GM18498 (cell line): ENCODE measurements at regions not wholly inside any gene's neighbourhood (a gene's known extent, or its start where the extent isn't known, plus 50 kb on each side); places are given as distances from the start of the nearest gene placed in this dataset.

Experiments
- ATAC-seq: cut with Tn5 transposase; IDR thresholded peaks from one replicate; pipeline ENCODE4 v1.9.1; 2021; ENCODE audit warnings: mild to moderate bottlenecking, moderate library complexity; ENCODE audit not compliant: unreplicated experiment

DNA sequence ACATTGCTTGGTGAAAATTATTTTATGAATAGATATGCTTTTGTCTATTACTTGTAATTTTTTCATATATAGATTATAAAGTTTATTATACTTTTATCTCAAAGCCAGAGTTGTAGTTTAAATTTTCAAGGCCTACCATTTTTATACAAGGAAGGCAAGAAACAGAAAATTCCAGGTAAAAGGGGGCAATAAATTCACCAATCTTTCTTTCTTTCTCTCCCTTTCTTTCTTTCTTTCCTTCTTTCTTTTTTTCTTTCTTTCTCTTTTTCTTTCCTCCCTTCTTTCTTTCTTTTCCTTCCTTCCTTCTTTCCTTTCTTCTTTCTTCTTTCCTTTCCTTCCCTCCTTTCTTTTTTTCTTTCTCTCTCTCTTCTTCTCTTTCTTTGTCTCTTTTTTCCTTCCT lies 529.4 kb downstream of the PCDH17 start:
- no peak for ATAC-seq

DNA sequence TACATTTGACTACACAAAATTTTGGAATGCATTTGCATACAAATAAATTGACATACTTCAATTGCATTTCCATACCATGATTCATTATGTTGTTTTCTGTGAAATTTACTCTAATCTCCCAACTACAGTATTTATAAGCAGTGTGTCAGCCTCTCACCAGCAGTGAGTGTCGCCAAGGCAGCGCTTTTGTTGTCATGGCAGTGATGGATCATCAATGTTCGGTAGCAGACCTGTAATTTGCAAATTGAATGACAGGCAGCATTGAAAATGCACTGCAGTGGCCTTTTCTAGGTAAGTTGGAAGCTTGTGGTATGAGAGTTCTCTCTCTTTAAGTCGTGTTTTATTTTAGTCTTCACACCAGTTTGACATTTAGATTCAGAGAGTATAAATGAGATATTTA lies 534.1 kb downstream of the PCDH17 start:
- no peak for ATAC-seq

DNA sequence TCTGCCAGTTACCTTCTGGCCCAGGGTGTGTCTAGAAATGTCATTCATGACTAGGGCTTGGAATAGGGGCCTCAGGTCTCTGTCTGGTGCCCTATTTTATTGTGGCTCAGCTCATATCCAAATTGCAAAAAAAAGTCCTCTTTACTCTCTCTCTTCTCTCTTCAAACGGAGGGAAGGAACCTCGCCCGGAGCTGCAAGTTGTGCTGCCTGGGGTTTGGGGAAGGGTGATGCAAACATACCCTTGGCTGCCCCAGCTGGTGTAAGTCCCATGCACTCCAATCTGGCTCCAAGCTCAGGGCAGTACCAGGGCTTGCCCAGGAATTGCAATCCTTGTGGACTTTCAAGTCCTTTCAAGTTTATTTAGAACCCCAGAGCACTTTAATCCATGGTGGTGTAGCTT lies 549.6 kb downstream of the PCDH17 start:
- no peak for ATAC-seq

DNA sequence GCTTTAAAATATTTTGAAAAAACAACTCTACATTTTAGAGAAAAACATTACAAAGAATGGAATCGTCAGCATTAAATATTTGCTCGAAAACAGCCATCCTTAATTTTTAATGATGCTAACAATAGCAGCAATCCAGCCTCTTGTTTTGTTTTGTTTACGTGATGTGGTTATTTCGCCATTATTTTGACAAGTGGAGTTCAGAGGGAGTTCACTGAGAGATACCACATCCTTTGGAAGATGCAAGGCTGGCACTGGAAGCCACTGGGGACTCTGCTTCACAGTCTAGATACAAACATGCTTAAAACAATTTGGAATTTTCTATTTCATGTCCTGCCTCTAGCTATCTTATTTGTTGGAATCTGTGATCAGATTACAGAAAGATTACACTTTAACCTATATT lies 556.3 kb downstream of the PCDH17 start:
- ATAC-seq, result no peak

DNA sequence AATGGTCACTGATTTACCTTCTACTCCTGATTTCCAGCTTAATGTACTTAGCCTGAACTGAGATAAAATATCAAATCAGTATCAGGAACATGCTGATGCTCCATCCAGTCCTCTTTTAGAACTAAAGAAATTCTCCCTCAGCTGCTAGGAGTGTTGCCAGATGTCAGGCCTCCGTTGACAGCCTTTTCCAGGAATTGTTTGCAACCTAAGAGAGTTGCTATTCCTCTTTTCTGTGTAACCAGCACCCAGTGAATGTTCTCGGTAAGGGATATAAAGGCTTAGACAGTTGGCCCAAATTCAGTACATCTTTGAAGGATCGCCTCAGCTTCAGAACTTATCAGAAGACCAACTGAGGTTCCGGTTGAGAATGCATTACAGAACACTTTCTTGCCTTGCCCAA lies 559.0 kb downstream of the PCDH17 start:
- ATAC-seq, result no peak

DNA sequence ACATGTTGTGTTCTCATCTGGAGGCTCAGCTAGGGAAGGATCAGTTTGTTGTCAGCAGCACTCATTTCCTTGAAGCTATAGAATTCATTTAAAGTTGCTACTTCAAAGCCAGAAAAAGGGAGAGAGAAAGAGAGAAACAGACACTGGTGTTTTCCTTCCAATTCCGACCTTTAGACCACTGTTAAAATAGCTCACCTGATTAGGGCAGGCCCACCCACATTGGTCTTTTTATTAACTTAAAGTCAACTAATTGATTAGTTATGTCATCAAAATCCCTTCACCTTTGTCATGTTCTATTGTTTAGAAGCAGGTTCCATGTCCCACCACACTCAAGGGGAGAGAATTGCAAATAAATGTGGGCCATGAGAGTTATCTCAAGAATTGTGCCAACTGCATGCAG lies 560.2 kb downstream of the PCDH17 start:
- no peak for ATAC-seq

DNA sequence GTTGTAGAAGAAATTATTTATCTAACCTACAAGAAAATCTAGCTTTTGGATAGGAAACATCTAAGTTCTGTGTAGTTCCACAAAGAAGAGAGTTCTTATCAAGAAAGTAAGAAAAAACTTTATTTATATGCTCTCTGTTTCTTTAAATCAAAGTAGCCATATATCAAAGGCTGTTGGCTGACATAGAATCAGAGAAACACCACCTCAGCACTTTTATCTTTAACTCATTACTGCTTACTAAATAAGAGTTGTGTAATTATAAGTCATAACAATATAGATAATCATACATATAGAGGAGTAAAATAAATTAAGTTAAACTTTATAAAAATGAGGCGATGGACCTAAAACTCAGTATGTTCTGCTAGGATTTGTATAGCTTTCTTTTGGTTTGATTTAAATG lies 570.6 kb downstream of the PCDH17 start:
- no peak for ATAC-seq

DNA sequence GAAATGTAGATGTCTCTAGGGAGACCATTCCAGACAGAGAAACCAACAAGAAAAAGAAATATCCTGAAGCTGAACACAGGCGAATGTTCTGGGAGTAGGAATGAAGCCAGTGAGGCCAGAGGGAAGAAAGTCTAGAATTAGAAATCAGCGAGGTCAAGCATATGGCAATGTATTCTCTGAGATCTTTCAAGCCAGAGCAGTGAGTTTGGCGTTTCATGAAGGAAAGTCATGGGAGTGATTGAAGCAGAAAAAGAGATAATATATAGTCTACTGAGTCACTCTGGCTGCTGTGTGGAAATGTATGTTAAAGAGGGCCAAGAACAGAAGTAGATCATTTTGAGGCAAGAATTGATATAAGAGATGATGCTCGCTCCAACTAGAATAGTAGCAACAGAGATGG lies 576.0 kb downstream of the PCDH17 start:
- no peak for ATAC-seq

DNA sequence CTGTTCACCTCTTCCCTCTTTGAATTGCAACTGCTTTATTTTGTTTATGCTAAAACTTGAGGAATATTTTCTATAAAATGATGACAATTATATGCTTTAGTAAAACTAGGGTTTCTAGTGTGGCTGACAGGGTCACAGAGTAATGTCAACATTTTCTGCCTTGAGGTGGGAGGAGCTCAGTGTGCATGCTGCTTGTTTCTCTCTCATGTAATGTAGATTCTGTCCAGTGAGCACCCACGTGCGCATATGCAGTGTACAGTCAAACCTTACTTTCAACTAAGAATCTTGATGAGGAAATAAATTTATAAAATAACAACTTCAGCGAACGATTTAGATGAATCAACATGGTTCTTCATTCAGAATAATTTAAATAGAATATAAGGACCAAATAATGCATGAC lies 603.9 kb downstream of the PCDH17 start:
- no peak for ATAC-seq

DNA sequence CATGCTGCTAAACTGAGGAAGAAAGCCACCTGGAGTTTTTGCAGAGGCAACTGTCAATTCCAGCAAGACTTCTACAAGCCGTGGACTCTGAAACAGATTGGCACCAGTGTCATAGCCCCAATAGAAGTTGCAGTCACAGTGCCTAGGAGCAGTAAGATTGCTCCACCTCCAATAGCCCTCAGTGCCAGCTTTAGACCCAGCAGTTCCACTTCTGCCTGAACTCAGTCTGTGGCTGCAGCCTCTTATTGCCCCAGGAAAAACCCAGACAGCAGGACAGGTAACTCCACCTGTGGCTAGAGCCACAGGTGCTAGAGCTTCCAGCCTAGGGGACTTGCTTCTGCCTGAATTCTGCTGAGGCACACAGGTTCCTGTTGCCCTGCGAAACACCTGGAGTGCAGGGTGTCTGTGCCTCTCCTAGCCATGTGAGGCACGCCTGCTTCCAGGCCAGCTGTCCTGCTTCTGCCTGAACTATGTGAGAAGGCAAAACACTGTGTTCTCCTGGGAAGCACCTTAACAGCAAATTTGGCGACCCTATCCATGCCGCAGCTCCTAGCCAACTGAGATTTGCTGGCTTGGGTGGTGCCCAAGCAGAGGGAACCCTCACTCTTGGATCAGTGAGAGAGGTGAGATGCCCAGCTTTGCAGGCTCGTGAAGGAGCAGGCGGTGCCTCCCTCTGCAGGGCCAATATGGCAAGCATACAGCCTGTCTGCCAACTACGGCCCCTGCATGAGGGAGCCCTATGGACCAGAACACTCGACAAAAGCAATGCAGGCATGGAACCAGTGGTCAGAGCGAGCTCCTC lies 607.6 kb downstream of the PCDH17 start:
- no peak for ATAC-seq

DNA sequence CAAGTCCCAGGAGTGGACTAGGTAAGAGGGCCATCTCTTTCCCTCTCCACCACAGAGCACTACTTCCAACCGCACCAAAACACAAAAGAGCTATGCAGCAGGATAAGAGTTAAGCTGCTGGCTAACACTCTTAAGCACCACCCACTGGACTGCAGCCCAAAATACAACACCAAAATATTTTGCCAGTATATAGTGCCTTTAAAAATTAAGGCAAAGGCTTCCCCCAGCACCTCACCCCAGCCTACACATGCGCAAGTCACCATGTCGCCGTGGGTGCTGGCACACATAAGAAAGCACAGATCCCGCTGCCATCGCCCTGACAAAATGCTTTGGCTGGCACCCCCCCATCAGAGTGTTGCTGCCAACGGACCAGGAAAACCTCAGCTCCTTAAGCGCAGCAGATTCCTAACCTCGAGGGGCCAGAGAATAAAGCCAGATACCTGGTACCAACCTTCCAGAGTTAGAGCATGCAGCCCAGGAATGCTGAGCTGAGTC lies 608.3 kb downstream of the PCDH17 start:
- ATAC-seq, result no peak

DNA sequence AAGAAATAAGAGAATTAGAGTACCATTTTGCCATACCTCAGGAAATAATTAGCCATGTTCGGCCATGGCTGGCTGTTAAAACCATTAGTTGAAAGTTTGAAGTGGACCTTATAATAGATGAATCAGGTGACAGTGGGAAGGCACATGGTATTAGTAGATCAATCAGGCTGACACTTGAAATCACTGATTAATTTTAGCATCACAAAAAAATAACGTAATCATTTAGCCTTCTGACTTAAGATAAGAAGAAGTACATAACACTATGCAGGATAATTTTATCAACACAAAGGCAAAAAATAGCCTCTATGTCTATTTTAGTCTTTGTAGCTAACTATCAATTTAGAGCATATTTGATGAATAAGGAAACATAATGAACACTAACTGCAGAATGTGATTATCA lies 615.5 kb downstream of the PCDH17 start:
- no peak for ATAC-seq

DNA sequence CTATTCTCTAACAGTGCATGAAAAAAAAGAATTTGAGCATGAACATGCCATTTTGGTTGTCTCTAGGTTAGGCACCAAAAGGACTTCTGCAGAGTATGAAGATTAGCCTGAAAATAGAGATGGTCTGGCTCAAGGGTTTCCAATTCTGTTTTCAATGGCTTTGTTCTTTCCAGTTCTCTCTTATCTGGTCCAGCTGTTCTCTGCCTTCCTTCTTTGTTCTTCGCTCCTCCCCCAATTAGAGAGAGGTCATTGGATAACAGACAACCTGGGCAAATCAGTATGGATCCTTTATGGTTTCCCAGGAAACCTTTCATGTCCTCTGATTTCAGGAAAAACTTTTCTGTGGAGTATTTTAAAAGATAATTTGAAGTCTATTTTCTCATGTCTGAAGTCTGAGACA lies 623.4 kb downstream of the PCDH17 start:
- ATAC-seq, result no peak

DNA sequence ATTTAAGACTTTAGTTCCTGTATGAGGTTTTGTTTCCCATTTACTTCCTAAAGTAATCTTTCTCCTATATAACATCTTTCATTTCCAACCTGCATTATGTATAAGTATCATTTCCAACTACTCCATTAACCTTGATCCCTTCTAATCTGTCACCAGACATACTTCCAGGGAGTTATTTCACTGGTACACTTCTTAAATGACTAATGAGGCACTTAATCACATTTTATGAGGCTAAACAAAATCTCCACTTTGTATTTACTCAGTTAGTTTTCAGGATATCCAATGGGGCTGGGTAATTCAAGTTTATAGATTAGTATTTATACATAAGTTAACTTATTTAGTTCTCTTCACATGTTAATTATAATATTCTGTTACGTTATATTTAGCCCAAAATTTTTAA lies 634.7 kb downstream of the PCDH17 start:
- ATAC-seq, result no peak

DNA sequence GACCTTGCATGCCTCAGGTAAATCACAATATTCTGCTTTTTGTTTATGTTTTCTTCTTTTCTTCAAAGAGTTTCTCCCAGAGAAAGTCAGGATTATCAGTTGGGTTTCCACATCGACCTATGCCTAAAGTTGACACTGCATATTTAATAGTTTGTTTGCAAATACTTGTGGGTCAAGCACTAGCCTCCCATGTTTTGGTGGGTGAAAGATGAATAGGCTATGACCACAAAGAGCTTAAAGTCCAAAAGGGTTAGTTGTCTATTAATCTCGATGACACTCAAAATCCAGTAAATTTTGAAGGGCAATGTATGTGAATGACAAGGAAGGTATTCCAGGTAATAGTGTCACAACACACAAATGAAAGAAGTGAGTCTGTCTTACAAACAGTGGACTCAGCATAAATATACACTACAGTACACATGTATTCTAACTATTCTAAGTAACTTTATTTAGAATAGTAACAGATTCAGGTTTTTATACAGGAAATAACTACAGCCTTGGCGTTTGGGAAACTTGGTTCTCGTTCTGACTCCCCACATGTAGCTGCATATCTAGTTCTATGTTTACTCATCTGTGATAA lies 667.1 kb downstream of the PCDH17 start:
- ATAC-seq, result no peak

DNA sequence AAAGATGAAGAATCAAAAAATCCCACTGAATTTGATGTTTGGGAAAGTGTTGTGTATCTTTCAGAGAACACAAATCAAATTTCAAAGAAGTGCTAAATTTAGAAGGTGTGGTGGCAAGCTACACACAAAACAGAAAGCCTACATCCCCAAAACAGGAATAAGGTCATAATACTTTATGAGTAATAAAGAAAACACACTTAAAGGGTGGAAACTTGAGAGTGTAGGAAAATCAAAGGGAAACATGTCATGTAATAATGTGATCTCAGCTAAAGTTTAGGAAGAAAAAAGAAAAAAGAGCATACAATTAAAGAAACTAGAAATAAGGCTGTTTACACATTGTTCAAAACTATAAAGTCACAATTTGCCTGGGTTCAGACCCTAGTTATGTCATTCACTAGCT lies 668.7 kb downstream of the PCDH17 start:
- ATAC-seq, result no peak

DNA sequence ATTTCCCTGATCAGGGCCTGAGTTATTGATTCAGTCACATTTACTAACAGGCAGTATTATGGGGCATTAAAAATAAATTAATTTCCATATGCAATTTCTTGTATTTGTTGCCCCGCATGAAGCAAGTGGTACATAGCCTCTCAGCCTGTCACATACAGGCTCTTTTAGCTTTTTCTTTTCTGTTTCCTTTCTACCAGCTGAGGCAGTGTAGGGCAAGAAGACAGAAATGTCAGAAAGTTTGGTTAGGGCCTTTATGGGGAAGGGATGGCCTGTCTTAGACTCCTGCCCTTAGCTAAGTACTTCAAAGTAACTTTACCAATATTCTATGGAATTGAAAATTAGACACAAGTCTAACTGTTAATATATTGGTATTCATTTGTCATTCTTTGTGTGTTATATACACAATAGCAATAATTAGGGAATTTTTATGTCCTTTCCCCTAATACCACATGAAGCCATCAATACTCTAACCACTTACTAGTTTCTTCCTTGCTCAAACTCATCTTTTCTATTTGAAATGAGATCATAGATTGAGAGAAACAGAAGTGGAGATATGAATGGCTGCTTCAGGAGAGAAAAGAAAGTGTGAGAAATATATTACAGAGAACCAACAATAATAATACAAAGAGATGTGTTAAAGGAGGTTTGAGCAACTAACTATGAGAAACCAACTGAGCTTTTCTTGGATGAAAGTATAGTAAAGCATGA lies 669.6 kb downstream of the PCDH17 start:
- no peak for ATAC-seq

DNA sequence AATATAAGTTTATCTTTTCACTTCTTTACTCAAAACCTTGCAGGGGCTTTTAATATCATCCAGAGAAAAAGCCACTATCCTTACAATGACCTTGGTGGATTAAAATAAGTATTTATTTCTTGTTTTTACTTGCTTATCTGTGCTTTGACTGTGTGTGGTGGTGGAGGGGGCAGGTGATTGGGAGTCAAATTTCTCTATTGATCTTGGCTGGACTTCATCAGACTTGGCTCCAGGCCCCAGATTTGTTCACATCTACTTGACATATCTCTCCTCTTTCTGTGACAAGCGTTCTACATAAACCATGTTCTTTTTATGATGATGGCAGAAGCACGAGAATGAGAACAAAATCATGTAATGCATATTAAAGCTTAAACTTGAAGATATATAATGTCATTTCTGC lies 670.8 kb downstream of the PCDH17 start:
- no peak for ATAC-seq

DNA sequence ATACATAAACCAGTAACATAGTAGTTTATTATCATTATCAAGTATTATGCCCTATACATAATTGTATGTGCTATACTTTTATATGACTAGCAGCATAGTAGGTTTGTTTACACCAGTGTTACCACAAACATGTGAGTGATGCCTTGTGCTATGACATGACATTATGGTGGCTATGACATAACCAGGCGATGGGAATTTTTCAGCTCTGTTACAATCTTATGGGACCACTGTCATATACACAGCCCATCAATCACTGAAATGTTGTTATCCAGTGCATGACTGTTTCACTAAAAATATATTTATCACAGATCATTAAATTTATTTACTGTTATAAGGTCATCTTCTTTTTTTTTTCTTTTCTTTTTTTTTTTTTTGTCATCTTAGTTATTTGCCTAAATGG lies 674.5 kb downstream of the PCDH17 start:
- ATAC-seq, result no peak

DNA sequence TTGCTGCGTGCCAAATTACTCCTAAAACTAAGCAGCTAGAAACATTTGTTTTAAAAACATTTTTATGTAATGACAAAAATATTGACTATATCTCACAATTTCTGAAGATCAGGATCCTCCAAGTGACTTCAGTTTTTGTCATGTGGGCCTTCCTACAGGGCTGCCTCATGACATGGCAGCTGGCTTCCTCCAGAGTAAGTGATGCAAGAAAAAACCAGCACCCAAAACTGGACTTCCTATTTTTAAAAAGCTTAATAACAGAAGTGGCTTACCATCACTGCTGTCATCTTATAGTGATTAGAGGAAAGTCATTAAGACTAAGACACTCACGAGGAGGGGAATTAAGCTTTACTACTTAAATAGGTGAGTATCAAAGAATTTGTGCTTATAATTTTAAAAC lies 681.7 kb downstream of the PCDH17 start:
- no peak for ATAC-seq

DNA sequence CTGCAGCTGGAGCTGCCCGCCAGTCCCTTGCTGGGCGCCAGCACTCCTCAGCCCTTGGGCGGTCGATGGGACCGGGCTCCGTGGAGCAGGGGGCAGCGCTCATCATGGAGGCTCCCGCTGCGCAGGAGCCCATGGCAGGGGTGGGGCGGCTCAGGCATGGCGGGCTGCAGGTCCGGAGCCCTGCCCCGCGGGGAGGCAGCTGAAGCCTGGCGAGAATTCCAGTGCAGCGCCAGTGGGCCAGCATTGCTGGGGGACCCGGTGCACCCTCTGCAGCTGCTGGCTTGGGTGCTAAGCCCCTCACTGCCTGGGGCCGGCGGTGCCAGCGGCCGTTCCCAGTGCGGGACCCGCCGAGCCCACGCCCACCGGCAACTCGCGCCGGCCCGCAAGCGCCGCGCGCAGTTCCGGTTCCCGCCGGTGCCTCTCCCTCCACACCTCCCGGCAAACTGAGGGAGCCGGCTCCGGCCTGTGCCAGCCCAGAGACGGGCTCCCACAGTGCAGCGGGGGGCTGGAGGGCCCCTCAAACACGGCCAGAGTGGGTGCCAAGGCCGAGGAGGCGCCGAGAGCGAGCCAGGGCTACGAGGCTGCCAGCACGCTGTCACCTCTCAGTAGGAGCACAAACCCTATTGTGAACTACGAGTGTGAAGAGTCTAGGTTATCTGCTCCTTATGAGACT lies 687.1 kb downstream of the PCDH17 start:
- ATAC-seq, result no peak

DNA sequence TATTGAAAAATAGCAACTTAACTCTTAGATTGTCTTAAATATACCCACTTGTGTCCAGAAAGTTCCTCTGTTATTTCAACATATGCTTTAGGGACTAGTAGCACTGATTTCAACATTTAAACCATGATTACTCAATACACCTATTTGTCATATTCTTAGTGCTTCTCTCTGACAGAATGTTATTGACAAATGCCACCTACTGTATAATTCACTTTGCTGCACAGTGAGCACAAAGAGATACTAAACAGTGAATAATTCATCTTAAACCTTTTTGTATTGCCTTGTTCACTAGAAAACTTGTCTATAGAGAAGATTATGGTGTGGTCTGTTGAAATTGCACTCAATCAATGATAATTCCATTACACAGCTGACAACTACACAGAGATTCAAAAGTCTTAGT lies 692.6 kb downstream of the PCDH17 start:
- no peak for ATAC-seq
